Fibroblast of mammary gland (primary cell): ENCODE measurements at regions not wholly inside any gene's neighbourhood (a gene's known extent, or its start where the extent isn't known, plus 50 kb on each side); places are given as distances from the start of the nearest gene placed in this dataset.

Experiments used
- DNase-seq: peaks from one replicate; pipeline ENCODE4 v3.0.0-alpha.2; 2010; ENCODE audit warnings: low read depth
- H3K4me3 ChIP-seq: 2 replicates; pipeline ENCODE4 v1.5.1; 2011; ENCODE audit warnings: low read depth, mild to moderate bottlenecking, low read length, moderate library complexity; ENCODE audit not compliant: control insufficient read depth
- CTCF ChIP-seq: conservative IDR thresholded peaks from 2 replicates; pipeline ENCODE4 v1.5.1; 2011; ENCODE audit warnings: low read depth, low read length, inconsistent platforms; ENCODE audit not compliant: control insufficient read depth, insufficient read depth

DNA sequence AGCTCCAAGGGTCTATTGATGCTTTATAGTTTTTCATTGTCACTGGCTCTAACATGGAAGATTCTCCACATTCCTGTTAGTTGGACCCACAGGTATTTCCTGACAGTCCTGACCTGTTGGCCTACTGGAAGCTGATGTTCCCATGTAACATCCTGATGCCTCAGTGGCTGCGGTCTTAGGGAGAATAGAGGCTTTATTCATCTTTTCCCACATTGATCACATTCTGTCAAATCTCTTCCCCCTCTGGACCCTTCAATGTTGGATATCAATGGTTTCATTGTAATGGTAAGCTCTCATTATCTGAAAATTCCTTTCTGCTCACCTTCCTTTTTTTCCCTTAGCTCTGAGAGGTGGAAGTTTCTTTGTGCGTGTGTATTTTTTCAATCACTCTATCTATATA, 280.9 kb upstream of the TBX3 start:
- H3K4me3 ChIP-seq, result no peak overlapping the region
- DNase-seq, result no peak
- no peak for TF ChIP-seq CTCF

DNA sequence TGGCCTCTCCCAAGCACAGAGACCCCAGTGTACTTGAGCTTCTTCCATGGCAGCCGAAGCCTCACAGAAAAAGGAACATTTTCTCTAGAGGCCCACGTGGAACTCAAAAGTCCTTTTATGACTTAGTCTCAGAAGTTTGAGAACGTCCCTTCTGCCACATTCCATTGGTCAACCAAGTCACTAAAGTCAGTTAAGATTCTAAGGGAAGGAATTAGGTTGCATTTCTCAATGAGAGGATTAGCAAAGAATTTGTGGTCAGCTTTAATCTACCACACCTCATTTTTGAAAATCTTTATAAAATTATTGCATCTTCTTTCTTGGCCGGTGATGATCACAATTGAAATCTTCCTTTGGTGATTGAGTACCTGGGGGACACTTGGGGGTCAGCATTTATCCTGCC, 279.9 kb upstream of the TBX3 start:
- H3K4me3 ChIP-seq, result no peak overlapping the region
- no peak for TF ChIP-seq CTCF
- no peak for DNase-seq

DNA sequence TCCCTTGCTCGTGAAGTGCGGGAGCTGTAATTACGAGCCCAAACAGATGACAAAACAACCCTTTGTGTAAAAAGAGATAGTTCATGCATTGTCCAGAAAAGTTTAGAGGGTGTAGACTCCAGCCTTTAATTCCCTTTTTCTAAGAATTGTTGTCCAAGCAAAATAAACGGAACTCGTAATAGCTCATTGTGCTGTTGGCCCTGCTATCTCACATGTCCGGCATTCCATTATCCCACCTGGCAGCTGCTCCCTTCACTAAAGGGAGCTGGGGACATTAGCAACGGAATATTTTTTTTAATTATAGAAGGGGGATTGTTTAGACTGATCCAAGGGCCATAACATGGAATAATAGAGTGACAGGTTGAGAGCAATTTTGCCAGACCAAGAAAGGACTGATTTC, 277.5 kb upstream of the TBX3 start:
- DNase-seq, result no peak
- H3K4me3 ChIP-seq, result no peak overlapping the region
- no peak for TF ChIP-seq CTCF

- no peak for DNase-seq
- H3K4me3 ChIP-seq, result no peak overlapping the region
- TF ChIP-seq CTCF, result no peak
Measured at GRCh38 chr12:114958538-114958937, 274.6 kb upstream of the TBX3 start.

DNA sequence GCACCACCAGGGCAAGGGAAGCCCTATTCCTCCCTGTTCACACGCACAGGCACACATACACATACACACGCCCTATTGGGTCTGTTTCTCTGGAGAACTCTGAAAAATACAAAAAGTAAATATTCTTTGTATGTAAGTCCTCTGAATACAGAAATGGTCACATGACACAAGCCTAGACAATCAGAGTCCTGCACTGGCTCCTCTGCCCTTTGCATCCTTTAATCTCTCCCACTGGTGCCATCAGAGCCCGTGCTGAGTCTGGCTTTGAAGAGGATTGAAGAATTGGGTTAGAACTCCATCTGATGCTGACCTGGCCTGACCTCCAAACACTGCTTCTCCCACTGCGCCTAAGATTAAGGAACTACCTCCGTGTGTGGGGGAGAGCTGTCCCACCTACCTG, 273.2 kb upstream of the TBX3 start:
- no peak for TF ChIP-seq CTCF
- no peak overlapping the region for H3K4me3 ChIP-seq
- DNase-seq, result no peak

GRCh38 chr12:114955414-114956014, 271.5 kb upstream of the TBX3 start:
- DNase-seq, result peak; percentile 60

More at GRCh38 chr12:114955414-114956014, 271.5 kb upstream of the TBX3 start:
- H3K4me3 ChIP-seq, result no peak overlapping the region
- TF ChIP-seq CTCF, result no peak
